ENCODE measurements at regions not wholly inside any gene's neighbourhood (a gene's known extent, or its start where the extent isn't known, plus 50 kb on each side); places are given as distances from the start of the nearest gene placed in this dataset.

GRCh38 chr13:40189898-40190630 lies 476.4 kb downstream of the FOXO1 start:
- DNase-seq (ENCODE audit: low read depth in 2 of 2) = no peak

- DNase-seq (ENCODE audit: low read depth in 2 of 2) = peak; percentile 40 to 48
Observed at GRCh38 chr13:40190641-40191100, 475.8 kb downstream of the FOXO1 start.

GRCh38 chr13:40191186-40191980 lies 475.1 kb downstream of the FOXO1 start:
- no peak for DNase-seq (ENCODE audit: low read depth in 2 of 2)

- DNase-seq (ENCODE audit: low read depth in 2 of 2) = no peak
Observed at GRCh38 chr13:40192452-40192851, 474.0 kb downstream of the FOXO1 start.

GRCh38 chr13:40192858-40193257 lies 473.6 kb downstream of the FOXO1 start:
- no peak for DNase-seq (ENCODE audit: low read depth in 2 of 2)

GRCh38 chr13:40193286-40194223 lies 472.9 kb downstream of the FOXO1 start:
- DNase-seq (ENCODE audit: low read depth in 2 of 2) = no peak

GRCh38 chr13:40194224-40194806 lies 472.1 kb downstream of the FOXO1 start:
- no peak for DNase-seq (ENCODE audit: low read depth in 2 of 2)

- no peak for DNase-seq (ENCODE audit: low read depth in 2 of 2)
Observed at GRCh38 chr13:40197049-40197448, 469.4 kb downstream of the FOXO1 start.

GRCh38 chr13:40197936-40198595 lies 468.4 kb downstream of the FOXO1 start:
- DNase-seq (ENCODE audit: low read depth in 2 of 2) = no peak

- no peak for DNase-seq (ENCODE audit: low read depth in 2 of 2)
Observed at GRCh38 chr13:40200273-40200978, 466.0 kb downstream of the FOXO1 start.

GRCh38 chr13:40204246-40204645 lies 462.2 kb downstream of the FOXO1 start:
- DNase-seq (ENCODE audit: low read depth in 2 of 2) = no peak

GRCh38 chr13:40205771-40206240 lies 460.6 kb downstream of the FOXO1 start:
- no peak for DNase-seq (ENCODE audit: low read depth in 2 of 2)

- DNase-seq (ENCODE audit: low read depth in 2 of 2) = no peak
Observed at GRCh38 chr13:40206241-40207000, 460.0 kb downstream of the FOXO1 start.

GRCh38 chr13:40207001-40207478 lies 459.4 kb downstream of the FOXO1 start:
- no peak for DNase-seq (ENCODE audit: low read depth in 2 of 2)

GRCh38 chr13:40208517-40208916 lies 457.9 kb downstream of the FOXO1 start:
- no peak for DNase-seq (ENCODE audit: low read depth in 2 of 2)

GRCh38 chr13:40210865-40211585 lies 455.4 kb downstream of the FOXO1 start:
- DNase-seq (ENCODE audit: low read depth in 2 of 2) = no peak

- DNase-seq (ENCODE audit: low read depth in 2 of 2) = no peak
Observed at GRCh38 chr13:40211586-40211968, 454.9 kb downstream of the FOXO1 start.

- DNase-seq (ENCODE audit: low read depth in 2 of 2) = no peak
Observed at GRCh38 chr13:40213779-40214178, 452.7 kb downstream of the FOXO1 start.

GRCh38 chr13:40215311-40215710 lies 451.1 kb downstream of the FOXO1 start:
- DNase-seq (ENCODE audit: low read depth in 2 of 2) = no peak

Measured in stimulated activated CD8-positive, alpha-beta memory T cell treated with anti-CD3 and anti-CD28 coated beads, Interleukin-7, amount 100 ng/mL, for 4 hours (primary cell).